Gastrocnemius medialis (tissue), 4 donors: ENCODE measurements at regions not wholly inside any gene's neighbourhood (a gene's known extent, or its start where the extent isn't known, plus 50 kb on each side); places are given as distances from the start of the nearest gene placed in this dataset.

Experiments
- ATAC-seq, 2 donors: fragments of 150-250 bp; one replicate each; pipeline ENCODE4 v1.9.1; 2016
- DNase-seq, 2 donors: peaks; one replicate each; pipeline ENCODE4 v3.0.0-alpha.2; 2019
- H3K27ac ChIP-seq, 4 donors: fragments of 200-600 bp; sonication (generic); 1 replicate in 1 of 4; 2 replicates in 3 of 4; pipeline ENCODE4 v1.5.1; 2016 to 2018; ENCODE audit warnings: mild to moderate bottlenecking in 2 of 4, moderate library complexity in 1 of 4
- H3K27me3 ChIP-seq, 3 donors: fragments of 200-600 bp; sonication (generic) in 2 of 3; 1 replicate in 1 of 3; 2 replicates in 2 of 3; pipeline versions ENCODE4 v1.5.1 to v1.6.0; 2016 to 2019; ENCODE audit warnings: mild to moderate bottlenecking in 1 of 3, moderate library complexity in 1 of 3
- H3K36me3 ChIP-seq, 2 donors: fragments of 200-600 bp; sonication (generic) in 1 of 2; one replicate each; pipeline ENCODE4 v1.5.1; 2017 to 2018
- H3K4me1 ChIP-seq, 2 donors: fragments of 200-600 bp; sonication (generic) in 1 of 2; one replicate each; pipeline ENCODE4 v1.5.1; 2016 to 2017; ENCODE audit warnings: mild to moderate bottlenecking in 2 of 2
- H3K4me3 ChIP-seq, 4 donors: fragments of 200-600 bp; sonication (generic) in 3 of 4; 1 replicate in 1 of 4; 2 replicates in 3 of 4; pipeline ENCODE4 v1.5.1; 2016 to 2019; ENCODE audit warnings: mild to moderate bottlenecking in 2 of 4
- H3K9me3 ChIP-seq, 3 donors: fragments of 200-600 bp; sonication (generic) in 2 of 3; 1 replicate in 1 of 3; 2 replicates in 2 of 3; pipeline ENCODE4 v1.5.1; 2016 to 2019
- CTCF ChIP-seq, 5 experiments: fragments of 450-650 bp in 3 of 5; fragments of 200-600 bp in 2 of 5; sonication (generic) in 2 of 5; IDR thresholded peaks in 4 of 5; conservative IDR thresholded peaks in 1 of 5; 1 replicate in 4 of 5; 2 replicates in 1 of 5; pipeline ENCODE4 v1.5.1; 2016 to 2019; ENCODE audit warnings: antibody characterized with exemption in 5 of 5, mild to moderate bottlenecking in 3 of 5, moderate library complexity in 3 of 5
- POLR2A ChIP-seq, 2 donors: fragments of 450-650 bp; IDR thresholded peaks; one replicate each; pipeline ENCODE4 v1.6.1; 2017; ENCODE audit warnings: antibody characterized with exemption in 2 of 2, mild to moderate bottlenecking in 2 of 2, moderate library complexity in 2 of 2
- in situ Hi-C, 4 donors: fragments of 200-750 bp; cut with MboI; loops; one replicate each; pipeline versions ENCODE4 v1.15.0 to v1.8.0; 2017; ENCODE audit warnings: low sequenced_read_pairs in 4 of 4
- intact Hi-C: fragments of 100-400 bp; cut with DNase I; formaldehyde crosslinking; loops from one replicate; pipeline ENCODE4 v1.15.1; 2023; ENCODE audit warnings: low total_unique reads

GRCh38 chr6:65908065-65908464 is 201.0 kb upstream of the EYS start:
- Histone ChIP-seq H3K27ac (no peak overlapping the region), H3K27me3 (no peaks in the 10 kb centered on the region), H3K36me3 (no peaks in the 10 kb centered on the region), H3K4me3 (no peak overlapping the region), H3K9me3 (no peaks in the 10 kb centered on the region), H3K4me1 (no peaks in the 10 kb centered on the region)
- no peak for ATAC-seq
- TF ChIP-seq POLR2A (IDR thresholded peaks at IDR 0.05) (no peak), CTCF (IDR thresholded peaks at IDR 0.05 in 4 of 5, conservative IDR thresholded peaks at IDR 0.05 in 1 of 5) (no peak)
- in situ Hi-C loops = no loop called here
- no peak for DNase-seq
- intact Hi-C loops = no loop called here

- in situ Hi-C loops = no loop called here
- TF ChIP-seq POLR2A (IDR thresholded peaks at IDR 0.05) = no peak
- TF ChIP-seq CTCF (IDR thresholded peaks at IDR 0.05 in 4 of 5, conservative IDR thresholded peaks at IDR 0.05 in 1 of 5) = no peak
- no peaks in the 10 kb centered on the region for H3K9me3 ChIP-seq
These were observed 197.0 kb upstream of the EYS start for GRCh38 chr6:65903992-65904391.

GRCh38 chr6:65900928-65901327 is 193.9 kb upstream of the EYS start:
- TF ChIP-seq POLR2A (IDR thresholded peaks at IDR 0.05) (no peak), CTCF (IDR thresholded peaks at IDR 0.05 in 4 of 5, conservative IDR thresholded peaks at IDR 0.05 in 1 of 5) (no peak)
- in situ Hi-C loops (no loop called here), intact Hi-C loops (no loop called here)
- ATAC-seq = no peak
- DNase-seq = no peak
- Histone ChIP-seq H3K4me3 (no peak overlapping the region), H3K4me1 (no peaks in the 10 kb centered on the region), H3K27ac (no peak overlapping the region), H3K9me3 (no peaks in the 10 kb centered on the region), H3K27me3 (no peaks in the 10 kb centered on the region), H3K36me3 (no peaks in the 10 kb centered on the region)

More at GRCh38 chr6:65903992-65904391, 197.0 kb upstream of the EYS start:
- no peak overlapping the region for H3K4me3 ChIP-seq
- H3K27me3 ChIP-seq = no peaks in the 10 kb centered on the region
- H3K36me3 ChIP-seq = no peaks in the 10 kb centered on the region
- no peaks in the 10 kb centered on the region for H3K4me1 ChIP-seq
- H3K27ac ChIP-seq = no peak overlapping the region
- intact Hi-C loops = no loop called here
- DNase-seq (no peak), ATAC-seq (no peak)

- H3K36me3 ChIP-seq = no peaks in the 10 kb centered on the region
- no peak overlapping the region for H3K4me3 ChIP-seq
- in situ Hi-C loops = no loop called here
- ATAC-seq = no peak
- H3K9me3 ChIP-seq = no peaks in the 10 kb centered on the region
- DNase-seq = no peak
- no peaks in the 10 kb centered on the region for H3K27me3 ChIP-seq
- intact Hi-C loops = no loop called here
- no peaks in the 10 kb centered on the region for H3K4me1 ChIP-seq
- TF ChIP-seq POLR2A (IDR thresholded peaks at IDR 0.05) (no peak), CTCF (IDR thresholded peaks at IDR 0.05 in 4 of 5, conservative IDR thresholded peaks at IDR 0.05 in 1 of 5) (no peak)
- no peak overlapping the region for H3K27ac ChIP-seq
These were observed 189.1 kb upstream of the EYS start for GRCh38 chr6:65896140-65896539.

- in situ Hi-C loops = no loop called here
- DNase-seq = no peak
- Histone ChIP-seq H3K9me3 (no peaks in the 10 kb centered on the region), H3K4me3 (no peak overlapping the region), H3K4me1 (no peaks in the 10 kb centered on the region), H3K36me3 (no peaks in the 10 kb centered on the region), H3K27ac (no peak overlapping the region), H3K27me3 (no peaks in the 10 kb centered on the region)
- intact Hi-C loops = no loop called here
- ATAC-seq = no peak
- TF ChIP-seq CTCF (IDR thresholded peaks at IDR 0.05 in 4 of 5, conservative IDR thresholded peaks at IDR 0.05 in 1 of 5) = no peak
- TF ChIP-seq POLR2A (IDR thresholded peaks at IDR 0.05) = no peak
These were observed 169.6 kb upstream of the EYS start for GRCh38 chr6:65876668-65877067.
